Renal pelvis (tissue), 1 donor: ENCODE measurements at regions not wholly inside any gene's neighbourhood (a gene's known extent, or its start where the extent isn't known, plus 50 kb on each side); places are given as distances from the start of the nearest gene placed in this dataset.
"Not testable (repeated sequence)": the region's sequence is repeated elsewhere in the genome, so short reads cannot be mapped to it uniquely, and the experiment has no call there.

ENCODE experiments used
- DNase-seq: peaks from one replicate; pipeline ENCODE4 v3.0.0-alpha.2; 2013

DNA sequence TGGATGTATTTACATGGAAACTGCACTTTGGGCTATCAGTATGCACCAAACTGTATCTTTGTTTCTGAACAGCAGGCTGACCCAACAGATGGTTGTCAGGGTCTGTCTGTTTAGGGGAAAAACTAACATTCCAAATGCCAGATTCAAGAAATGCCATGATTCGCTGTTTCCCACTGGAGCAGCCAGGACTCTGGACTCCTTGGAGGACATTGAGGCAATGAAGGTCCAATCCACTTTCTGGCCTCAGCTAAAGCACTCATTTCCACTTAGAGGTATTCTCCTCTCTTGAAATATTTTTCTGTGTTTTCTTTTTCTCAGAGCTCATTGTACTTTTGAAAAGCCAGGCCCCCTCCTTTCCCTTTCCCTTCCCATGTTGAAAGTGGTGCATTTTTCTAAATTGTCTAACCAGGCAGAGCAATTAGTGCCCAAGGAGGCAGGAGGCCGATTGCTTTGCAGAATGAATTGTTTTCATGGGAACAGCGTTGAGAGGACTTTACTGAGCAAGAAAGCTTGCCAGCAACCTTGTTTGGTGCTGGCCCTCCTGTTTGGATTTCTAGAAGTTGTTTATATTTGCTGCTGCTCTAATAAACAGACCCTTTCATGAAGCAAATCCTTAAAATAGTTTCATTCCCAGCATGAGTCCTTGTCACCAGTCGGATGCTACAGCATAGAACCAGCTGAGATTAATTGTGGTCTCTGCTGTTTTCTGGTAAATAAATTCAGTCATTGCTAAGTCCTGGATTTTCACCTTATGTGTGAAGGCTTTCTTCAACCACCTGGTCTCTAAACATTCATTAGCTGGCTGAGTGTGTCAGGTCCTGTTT is 132.8 kb upstream of the TAF11L2 start:
- DNase-seq: no peak

GRCh38 chr5:17365811-17366138 is 132.3 kb upstream of the TAF11L2 start:
- no peak for DNase-seq

DNA sequence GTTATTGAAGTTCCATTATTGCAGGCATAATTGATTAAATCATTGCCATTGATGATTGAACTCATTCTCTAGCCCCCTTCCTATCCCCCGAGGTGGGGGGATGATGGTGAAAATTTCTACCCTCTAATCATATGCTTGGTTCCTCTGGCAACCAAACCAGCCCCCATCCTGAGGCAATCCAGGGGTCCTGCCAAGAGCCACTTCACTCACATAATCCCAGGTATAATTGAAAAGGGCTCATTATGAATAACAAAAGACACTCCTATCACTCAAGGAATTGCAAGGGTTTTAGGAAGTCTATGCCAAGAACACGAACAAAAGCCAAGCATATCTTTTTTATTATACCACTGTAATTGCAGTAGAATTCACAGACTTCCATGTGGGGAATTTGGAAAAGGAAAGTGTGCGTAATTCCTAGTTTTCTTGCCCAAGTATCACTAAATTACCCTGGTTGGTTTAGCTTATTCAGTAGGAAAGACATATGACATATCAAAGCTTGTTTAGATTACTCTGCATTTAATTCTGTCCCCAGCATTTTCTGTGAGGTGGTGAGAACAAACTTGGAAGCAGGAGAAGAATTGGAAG is 130.7 kb upstream of the TAF11L2 start:
- DNase-seq: no peak

- no peak for DNase-seq
Measured at GRCh38 chr5:17370651-17371050, 127.4 kb upstream of the TAF11L2 start.

- DNase-seq: no peak
Measured at GRCh38 chr5:17373406-17373805, 124.6 kb upstream of the TAF11L2 start.

DNA sequence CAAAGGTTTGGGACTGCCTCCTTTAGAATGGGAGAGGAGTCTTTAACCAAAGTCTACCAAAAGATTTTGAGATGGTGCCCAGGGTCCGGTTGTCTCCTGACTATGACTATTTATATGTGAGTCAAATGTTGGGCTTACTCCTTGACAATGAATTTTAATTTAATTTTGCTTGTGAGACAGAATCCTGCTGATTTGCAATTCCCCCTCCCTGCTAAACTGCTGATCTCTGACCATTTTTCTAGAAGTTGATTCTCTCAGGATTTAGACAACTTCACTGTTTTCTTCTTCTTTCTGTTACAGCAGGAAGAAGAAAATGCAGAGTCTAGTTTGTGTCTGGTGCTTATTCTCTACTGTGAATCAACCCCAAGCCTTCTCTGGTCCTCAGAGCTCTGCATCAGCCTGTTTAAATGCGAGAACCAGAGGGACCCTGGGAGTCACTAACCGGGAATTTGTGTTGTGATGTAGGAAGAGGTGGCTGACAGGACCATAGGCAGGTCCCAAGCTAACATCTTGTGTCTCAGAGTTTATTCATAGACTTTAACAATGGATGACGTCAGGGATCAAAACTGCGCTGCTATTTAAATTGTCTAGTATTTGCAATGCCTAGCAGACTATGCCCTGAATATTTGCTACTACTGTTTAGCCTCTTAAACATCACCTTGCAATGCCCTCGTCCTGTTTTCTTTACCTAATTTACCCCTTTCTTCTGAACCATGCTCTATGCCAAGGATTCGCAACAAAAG is 124.0 kb upstream of the TAF11L2 start:
- no peak for DNase-seq

DNA sequence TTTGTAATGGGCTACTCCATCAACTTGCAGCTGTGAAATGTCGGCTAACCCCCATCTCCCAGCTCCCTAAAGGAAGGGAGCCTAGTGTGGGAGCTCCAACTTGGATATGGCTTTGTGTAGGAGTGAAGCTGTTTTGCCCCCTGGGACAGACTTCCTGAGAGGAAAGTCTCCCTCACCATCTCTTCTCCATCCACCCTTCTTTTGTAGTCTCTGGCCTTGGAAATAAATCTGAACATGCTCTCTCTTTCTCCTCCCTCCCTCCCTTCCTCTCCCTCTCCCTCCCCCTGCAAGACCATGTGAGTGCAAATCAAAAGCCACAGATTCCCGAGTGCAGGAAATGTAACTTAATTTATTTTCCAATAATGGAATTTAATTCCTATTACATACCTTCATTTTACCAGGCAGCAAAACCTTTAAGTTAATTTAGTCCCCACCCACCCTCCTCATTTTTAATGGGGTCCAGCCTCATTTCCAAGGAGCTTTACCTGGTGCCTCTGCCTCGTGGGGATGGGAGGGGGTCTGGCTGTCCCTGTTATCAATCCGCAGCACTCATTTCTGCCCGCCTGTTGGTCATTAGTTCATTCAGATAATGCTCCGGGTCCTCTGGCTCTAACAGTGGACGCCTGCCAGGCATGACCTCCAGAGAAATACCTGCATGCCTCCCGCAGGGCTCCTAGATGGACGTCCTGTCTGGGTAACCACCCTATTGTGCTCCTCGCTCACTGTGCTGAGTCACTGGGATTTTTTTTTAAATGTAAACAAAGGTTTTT is 122.9 kb upstream of the TAF11L2 start:
- DNase-seq: no peak

DNA sequence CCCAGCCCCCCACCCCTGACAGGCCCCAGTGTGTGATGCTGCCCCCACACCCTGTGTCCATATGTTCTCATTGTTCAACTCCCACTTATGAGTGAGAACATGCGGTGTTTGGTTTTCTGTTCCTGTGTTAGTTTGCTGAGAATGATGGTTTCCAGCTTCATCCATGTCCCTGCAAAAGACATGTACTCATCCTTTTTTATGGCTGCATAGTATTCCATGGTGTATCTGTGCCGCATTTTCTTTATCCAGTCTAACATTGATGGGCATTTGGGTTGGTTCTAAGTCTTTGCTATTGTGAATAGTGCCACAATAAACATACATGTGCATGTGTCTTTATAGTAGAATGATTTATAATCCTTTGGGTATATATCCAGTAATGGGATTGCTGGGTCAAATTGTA is 122.1 kb upstream of the TAF11L2 start:
- not testable (repeated sequence) for DNase-seq

DNA sequence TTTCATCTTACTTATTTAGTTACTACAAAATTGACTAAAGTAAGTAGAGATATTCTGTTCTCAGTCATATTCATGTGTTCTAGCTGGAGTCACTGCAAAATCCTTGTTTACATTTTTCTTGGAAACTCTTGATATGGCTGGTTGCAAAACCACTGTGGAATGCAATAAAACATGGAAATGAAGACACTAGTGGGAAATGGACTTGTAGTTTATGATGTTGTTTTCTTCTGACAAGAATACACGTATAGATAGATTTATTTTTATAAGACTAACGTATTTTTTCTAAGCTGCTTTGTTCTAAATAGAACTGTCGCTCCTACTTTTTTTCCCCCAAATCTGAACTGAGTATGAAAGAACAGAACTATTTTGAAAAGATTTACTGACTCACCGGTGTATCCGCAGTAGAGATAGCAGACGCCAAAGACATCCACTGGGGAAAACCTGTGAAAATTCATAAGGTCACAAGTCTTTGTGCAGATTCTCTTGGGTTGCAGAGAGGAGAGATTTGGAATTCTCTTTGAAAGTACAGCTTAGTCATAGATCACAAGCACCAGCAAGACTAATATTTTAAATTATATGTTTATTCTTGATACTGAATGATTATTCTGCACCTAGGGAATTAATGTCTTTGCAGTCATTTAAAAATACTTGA is 119.6 kb upstream of the TAF11L2 start:
- no peak for DNase-seq

DNA sequence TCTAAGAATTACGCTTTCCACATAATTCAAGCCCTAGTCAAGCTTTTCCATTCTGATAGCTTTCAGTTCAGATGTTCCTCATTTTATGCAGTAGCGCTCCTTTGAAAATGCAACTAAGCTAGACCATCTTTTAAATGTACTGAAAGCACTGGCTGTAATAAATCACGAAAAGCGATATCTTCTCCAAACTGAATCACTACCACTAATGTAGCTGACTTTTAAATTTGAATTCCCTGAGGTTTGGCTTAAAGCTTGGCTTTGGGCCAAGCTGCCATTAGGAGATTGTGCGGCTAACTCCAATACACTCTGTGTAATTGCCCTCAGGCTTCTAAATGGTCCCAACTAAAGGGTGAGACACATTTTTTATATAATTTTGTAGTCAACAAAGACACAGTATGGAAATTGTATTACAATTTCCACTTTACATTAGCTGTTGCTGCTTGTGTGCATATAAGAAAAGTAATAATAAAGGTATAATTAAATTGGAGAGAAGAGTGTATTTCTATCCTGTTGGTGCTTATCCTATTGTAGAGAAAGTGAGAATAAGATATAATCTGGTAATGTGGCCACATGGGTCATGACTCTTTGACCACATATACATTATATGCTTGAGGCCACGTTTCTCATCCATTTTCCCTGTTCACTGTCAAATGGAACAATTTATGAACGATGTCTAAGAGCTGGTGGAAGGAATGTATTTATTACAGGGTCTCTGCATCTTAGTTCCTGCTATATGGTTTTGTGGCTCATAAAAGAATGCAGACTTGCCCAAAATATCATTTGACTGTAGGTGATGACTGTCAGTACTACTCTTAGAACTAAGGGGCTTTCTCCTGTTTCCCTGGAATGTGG is 118.7 kb upstream of the TAF11L2 start:
- no peak for DNase-seq

- no peak for DNase-seq
Measured at GRCh38 chr5:17381932-17382331, 116.1 kb upstream of the TAF11L2 start.

DNA sequence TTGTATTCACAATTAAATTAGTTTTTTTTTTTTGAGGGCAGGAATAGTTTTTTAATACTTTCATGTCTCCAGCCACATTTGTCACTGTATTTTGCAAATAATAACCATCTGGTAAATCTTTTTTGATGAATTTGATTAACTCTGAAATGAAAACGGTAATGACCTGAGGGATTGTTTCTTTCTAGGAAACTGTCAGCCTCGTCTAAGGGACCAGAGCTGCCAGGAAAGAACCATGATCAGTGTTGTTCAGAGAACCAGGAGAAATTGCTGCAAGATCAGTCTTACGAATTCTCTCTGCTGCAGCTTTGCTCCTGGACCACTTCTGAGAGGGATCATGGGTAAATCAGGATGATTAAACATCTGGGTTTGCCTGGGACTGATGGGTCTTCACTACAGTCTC is 114.5 kb upstream of the TAF11L2 start:
- DNase-seq: no peak

DNA sequence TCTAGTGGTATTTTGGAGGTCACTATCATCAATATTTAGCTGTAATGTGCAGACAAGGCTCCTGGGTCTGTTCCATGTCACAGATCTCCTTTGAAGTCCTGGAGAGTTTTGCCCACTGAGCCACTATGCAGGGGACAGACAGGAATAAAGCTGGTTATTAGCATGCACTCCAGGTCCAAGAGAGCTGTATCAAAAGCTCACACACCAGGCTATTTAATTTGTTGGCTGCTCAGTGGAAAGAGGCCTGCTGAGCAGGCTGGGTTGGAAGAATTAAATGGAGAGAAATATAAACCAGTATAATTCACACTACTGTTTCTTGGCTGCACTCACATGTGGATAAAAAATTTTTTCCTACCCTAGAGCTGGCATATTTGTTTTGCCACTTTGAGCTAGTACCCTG is 113.8 kb upstream of the TAF11L2 start:
- DNase-seq: no peak

- no peak for DNase-seq
Measured at GRCh38 chr5:17388717-17389116, 109.3 kb upstream of the TAF11L2 start.

DNA sequence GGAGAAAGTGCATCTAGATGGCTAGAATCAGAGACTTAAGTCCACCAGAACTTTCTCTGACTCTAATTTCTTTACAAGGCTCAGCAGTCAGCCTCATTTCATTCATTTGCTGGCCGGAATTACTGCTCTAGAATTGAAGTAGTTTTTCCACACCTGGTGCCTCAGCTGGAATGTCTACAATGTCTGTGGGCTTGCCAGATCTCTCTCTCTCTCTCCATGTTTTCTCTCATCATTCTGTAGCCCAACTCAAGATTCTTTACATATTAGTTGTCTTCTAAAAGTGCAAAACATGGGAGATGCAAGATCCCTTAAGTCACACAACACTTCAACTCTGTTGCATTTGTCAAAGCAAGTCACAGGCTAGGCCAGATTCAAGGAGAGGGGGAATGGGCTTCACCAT is 103.9 kb upstream of the TAF11L2 start:
- DNase-seq: no peak

GRCh38 chr5:17395106-17395880 is 102.7 kb upstream of the TAF11L2 start:
- no peak for DNase-seq

DNA sequence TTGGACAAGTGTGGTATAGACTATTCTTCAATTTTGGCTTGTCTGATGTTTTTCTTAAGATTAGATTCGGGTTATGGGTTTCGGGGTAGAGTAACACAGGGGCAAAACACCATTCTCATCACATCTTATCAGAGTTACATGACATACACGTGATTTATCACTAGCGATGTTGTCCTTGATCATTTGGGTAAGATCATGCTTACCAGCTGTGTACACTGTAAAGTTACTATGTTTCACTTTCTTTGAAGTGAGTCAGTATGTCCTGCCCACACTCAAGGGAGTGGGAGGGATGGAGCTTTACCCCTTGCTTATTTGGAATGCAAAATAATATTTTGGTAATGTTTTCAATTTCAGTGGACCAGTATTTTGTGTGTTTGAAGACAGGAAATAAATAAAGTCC is 101.8 kb upstream of the TAF11L2 start:
- DNase-seq: no peak

DNA sequence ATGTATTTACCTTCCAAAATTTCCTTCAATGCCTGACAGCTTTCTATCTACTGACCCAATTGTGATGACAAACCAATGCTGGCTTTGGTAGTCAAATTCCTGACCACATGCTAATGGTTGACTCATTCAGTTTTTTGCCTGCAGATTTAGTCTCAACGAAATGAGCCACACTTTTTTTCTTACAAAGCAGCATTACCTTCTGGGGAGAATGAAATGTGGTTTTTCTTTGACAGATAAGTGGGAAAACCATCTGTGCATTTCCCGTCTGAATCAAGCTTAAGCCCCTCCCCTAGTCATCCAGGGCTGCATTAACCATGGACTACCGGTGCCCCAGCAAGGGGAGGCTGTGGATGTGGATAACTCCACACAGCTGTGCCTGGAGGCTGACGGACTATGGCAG is 99.6 kb upstream of the TAF11L2 start:
- DNase-seq: no peak

- no peak for DNase-seq
Measured at GRCh38 chr5:17398866-17399835, 98.9 kb upstream of the TAF11L2 start.
